HCT116 (cell line): ENCODE measurements at regions not wholly inside any gene's neighbourhood (a gene's known extent, or its start where the extent isn't known, plus 50 kb on each side); places are given as distances from the start of the nearest gene placed in this dataset.

Experiments
- ATAC-seq: fragments of 200-7000 bp; cut with Tn5 transposase; 2 replicates; pipeline ENCODE4 v1.9.1; 2020; ENCODE audit warnings: mild to moderate bottlenecking, moderate library complexity
- BruUV-seq: library from RNA; stranded (reverse); fragments of 400-500 nt; replicated peaks from 2 replicates; lab custom pipeline; 2021; lab: Mats Ljungman, UMichigan
- CTCF ChIA-PET: fragments of 300-600 bp; sonication (Branson Sonifier 250); formaldehyde crosslinking; loops from one replicate; lab custom pipeline; 2021; ENCODE audit warnings: antibody characterized with exemption; lab: Charles Lee
- POLR2A ChIA-PET: fragments of 300-600, 350-600 bp; sonication (Branson Sonifier 250); formaldehyde crosslinking; loops from one replicate; lab custom pipeline; 2021; ENCODE audit warnings: antibody characterized with exemption; lab: Charles Lee
- RAD21 ChIA-PET, 2 experiments: fragments of 300-600 bp; sonication (Branson Sonifier 250); formaldehyde crosslinking; loops; one replicate each; lab custom pipeline; 2023; ENCODE audit warnings: low total read pairs in 2 of 2; ENCODE audit not compliant: uncharacterized antibody in 2 of 2, unreplicated experiment in 2 of 2, low non-redundant PET in 1 of 2; lab: Charles Lee
- DNase-seq: peaks from one replicate; pipeline ENCODE4 v3.0.0-alpha.2; 2010; ENCODE audit warnings: low read depth, low spot score
- H2AFZ ChIP-seq: fragments of 200-600 bp; shearing (Covaris generic), sonication (generic); 2 replicates; pipeline ENCODE4 v1.6.1; 2017; ENCODE audit warnings: low read depth, mixed run types, mixed read lengths, antibody characterized with exemption, low read length; ENCODE audit not compliant: poor library complexity, severe bottlenecking
- H3K27ac ChIP-seq: 2 replicates; pipeline ENCODE4 v1.5.1; 2012; ENCODE audit warnings: low read depth, low read length
- H3K27me3 ChIP-seq: fragments of 200-600 bp; sonication (generic); 2 replicates; pipeline ENCODE4 v1.6.1; 2016; ENCODE audit warnings: mixed run types, low read length, mixed read lengths; ENCODE audit not compliant: insufficient read depth
- H3K36me3 ChIP-seq, 2 experiments: fragments of 200-500 bp in 1 of 2; fragments of 200-600 bp in 1 of 2; sonication (Bioruptor generic) in 1 of 2; sonication (generic) in 1 of 2; 2 replicates each; pipeline versions ENCODE4 v1.5.1 to v1.6.1; 2014 to 2016; ENCODE audit warnings: low read length in 2 of 2, inconsistent platforms in 1 of 2, mixed read lengths in 1 of 2, mixed run types in 1 of 2; ENCODE audit not compliant: insufficient read depth in 2 of 2, control insufficient read depth in 1 of 2
- H3K4me1 ChIP-seq, 2 experiments: fragments of 200-600 bp in 1 of 2; sonication (generic) in 1 of 2; 2 replicates each; pipeline versions ENCODE4 v1.5.1 to v1.6.1; 2012 to 2017; ENCODE audit warnings: low read length in 2 of 2, inconsistent platforms in 1 of 2, mild to moderate bottlenecking in 1 of 2, mixed read lengths in 1 of 2, mixed run types in 1 of 2, moderate library complexity in 1 of 2; ENCODE audit not compliant: insufficient read depth in 2 of 2, control insufficient read depth in 1 of 2
- H3K4me2 ChIP-seq: fragments of 200-600 bp; sonication (generic); 2 replicates; pipeline ENCODE4 v1.6.1; 2017; ENCODE audit warnings: mixed run types, low read length, mixed read lengths
- H3K4me3 ChIP-seq, 2 experiments: fragments of 200-600 bp in 1 of 2; sonication (generic) in 1 of 2; replicated peaks in 1 of 2; 2 replicates each; pipeline ENCODE4 v1.5.1; 2011 to 2016; ENCODE audit warnings: low read length in 2 of 2, control low read depth in 1 of 2, low read depth in 1 of 2, mild to moderate bottlenecking in 1 of 2, mixed read lengths in 1 of 2, mixed run types in 1 of 2
- H3K79me2 ChIP-seq: fragments of 200-600 bp; sonication (generic); 2 replicates; pipeline ENCODE4 v1.6.1; 2017; ENCODE audit warnings: mild to moderate bottlenecking, mixed run types, low read length, moderate library complexity, mixed read lengths; ENCODE audit not compliant: insufficient read depth
- H3K9ac ChIP-seq: fragments of 200-600 bp; sonication (generic); 2 replicates; pipeline ENCODE4 v1.6.1; 2016; ENCODE audit warnings: low read length, mixed read lengths
- H3K9me2 ChIP-seq: fragments of 200-600 bp; sonication (generic), shearing (Covaris generic); 2 replicates; pipeline ENCODE4 v1.6.1; 2017; ENCODE audit warnings: mixed run types, mild to moderate bottlenecking, moderate library complexity; ENCODE audit not compliant: insufficient read depth
- H3K9me3 ChIP-seq, 2 experiments: fragments of 200-500 bp in 1 of 2; fragments of 200-600 bp in 1 of 2; sonication (Bioruptor generic) in 1 of 2; sonication (generic) in 1 of 2; 2 replicates each; pipeline ENCODE4 v1.6.1; 2014 to 2017; ENCODE audit warnings: low read length in 2 of 2, mixed read lengths in 2 of 2, inconsistent platforms in 1 of 2, low read depth in 1 of 2, mild to moderate bottlenecking in 1 of 2, mixed run types in 1 of 2, moderate library complexity in 1 of 2; ENCODE audit not compliant: control insufficient read depth in 1 of 2, insufficient read depth in 1 of 2
- H4K20me1 ChIP-seq: fragments of 200-600 bp; sonication (generic), shearing (Covaris generic); 2 replicates; pipeline ENCODE4 v1.6.1; 2017; ENCODE audit warnings: mixed run types, mild to moderate bottlenecking, moderate library complexity; ENCODE audit not compliant: insufficient read depth
- CBX3 ChIP-seq: IDR thresholded peaks from 2 replicates; pipeline ENCODE4 v1.6.1; 2012; ENCODE audit warnings: low read depth
- CEBPB ChIP-seq: IDR thresholded peaks from 2 replicates; pipeline ENCODE4 v1.6.1; 2012; ENCODE audit warnings: low read depth
- EGR1 ChIP-seq: IDR thresholded peaks from 2 replicates; pipeline ENCODE4 v1.6.1; 2012; ENCODE audit warnings: low read depth
- EZH2 ChIP-seq: fragments of 200-600 bp; sonication (generic); IDR thresholded peaks from 2 replicates; pipeline ENCODE4 v1.6.1; 2017; ENCODE audit warnings: antibody characterized with exemption, mixed run types
- FOSL1 ChIP-seq: IDR thresholded peaks from 2 replicates; pipeline ENCODE4 v1.6.1; 2012; ENCODE audit warnings: low read depth
- JUND ChIP-seq: IDR thresholded peaks from 2 replicates; pipeline ENCODE4 v1.6.1; 2012
- POLR2A ChIP-seq: IDR thresholded peaks from 2 replicates; pipeline ENCODE4 v1.7.0; 2011; ENCODE audit warnings: borderline replicate concordance; ENCODE audit not compliant: insufficient read depth, insufficient read length; ENCODE audit errors: extremely low read depth
- POLR2AphosphoS5 ChIP-seq: IDR thresholded peaks from 2 replicates; pipeline ENCODE4 v1.6.1; 2011; ENCODE audit warnings: mild to moderate bottlenecking, low read depth, low read length, moderate library complexity
- RAD21 ChIP-seq: IDR thresholded peaks from 2 replicates; pipeline ENCODE4 v1.6.1; 2012; ENCODE audit warnings: low read depth, mild to moderate bottlenecking
- SIN3A ChIP-seq: IDR thresholded peaks from 2 replicates; pipeline ENCODE4 v1.6.1; 2012; ENCODE audit warnings: low read depth
- SP1 ChIP-seq: IDR thresholded peaks from 2 replicates; pipeline ENCODE4 v1.6.1; 2012; ENCODE audit warnings: low read depth
- SRF ChIP-seq: IDR thresholded peaks from 2 replicates; pipeline ENCODE4 v1.6.1; 2012; ENCODE audit warnings: low read depth
- YY1 ChIP-seq: IDR thresholded peaks from 2 replicates; pipeline ENCODE4 v1.6.1; 2011; ENCODE audit warnings: low read length, low read depth, moderate library complexity, mild to moderate bottlenecking; ENCODE audit not compliant: insufficient replicate concordance; ENCODE audit errors: extremely low read depth
- ZFX ChIP-seq: fragments of 450-650 bp; IDR thresholded peaks from 2 replicates; pipeline ENCODE4 v1.6.1; 2017
- ZNF274 ChIP-seq: fragments of 200-500 bp; sonication (Bioruptor generic); IDR thresholded peaks from 2 replicates; pipeline ENCODE4 v1.6.1; 2014; ENCODE audit warnings: mild to moderate bottlenecking, low read depth, low read length, inconsistent platforms
- intact Hi-C: fragments of 100-400 bp; cut with micrococcal nuclease; formaldehyde crosslinking; loops from 2 replicates; pipeline ENCODE4 v1.10.0; 2022
- TF ChIP-seq, protein P1 (sequence below): IDR thresholded peaks from 2 replicates; pipeline ENCODE4 v1.6.1; 2011; ENCODE audit warnings: mild to moderate bottlenecking, low read length, moderate library complexity; ENCODE audit not compliant: insufficient replicate concordance; ENCODE audit errors: extremely low read depth
- TF ChIP-seq, protein P2 (sequence below): IDR thresholded peaks from 2 replicates; pipeline ENCODE4 v1.6.1; 2012; ENCODE audit warnings: low read depth
- TF ChIP-seq, protein P3 (sequence below): IDR thresholded peaks from 2 replicates; pipeline ENCODE4 v1.6.1; 2012
- TF ChIP-seq, protein P4 (sequence below), 3 experiments: fragments of 200-600 bp in 1 of 3; sonication (generic) in 1 of 3; IDR thresholded peaks in 2 of 3; conservative IDR thresholded peaks in 1 of 3; 2 replicates each; pipeline ENCODE4 v1.5.1; 2012 to 2017; ENCODE audit warnings: low read depth in 2 of 3, low read length in 2 of 3, antibody characterized with exemption in 1 of 3, borderline replicate concordance in 1 of 3, control low read depth in 1 of 3, mild to moderate bottlenecking in 1 of 3, mixed read lengths in 1 of 3, mixed run types in 1 of 3, moderate library complexity in 1 of 3; ENCODE audit not compliant: insufficient read depth in 1 of 3
- TF ChIP-seq, protein P5 (sequence below): IDR thresholded peaks from 2 replicates; pipeline ENCODE4 v1.6.1; 2012

DNA sequence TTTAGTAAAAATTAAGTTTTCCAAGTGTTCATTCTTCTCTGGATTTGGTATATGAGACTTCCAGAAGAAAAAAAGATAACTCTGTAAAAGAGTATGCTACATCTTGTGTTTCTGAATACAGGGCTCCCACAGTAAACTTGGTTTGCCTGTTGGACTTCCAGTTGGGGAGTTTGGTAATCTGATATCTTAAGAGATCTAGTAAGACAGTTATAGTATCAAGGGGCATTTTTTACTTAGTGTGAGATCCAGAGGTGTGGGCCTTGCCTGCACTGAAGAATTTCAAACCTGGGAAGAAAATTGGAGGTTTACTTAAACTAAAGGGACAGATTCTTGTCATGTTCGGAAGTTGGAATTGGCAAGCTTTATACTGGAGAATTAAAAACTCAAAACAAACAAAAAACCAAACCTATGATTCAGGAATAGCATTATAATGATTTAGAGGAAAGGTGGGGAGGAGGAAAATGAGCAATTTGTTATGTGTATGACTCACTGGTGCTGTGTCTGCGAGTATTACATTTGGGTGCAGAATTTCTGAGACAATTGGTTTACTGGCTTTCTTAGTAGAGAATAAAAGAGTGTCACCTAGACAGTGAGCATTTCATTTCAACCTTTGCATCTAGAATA lies 58.9 kb upstream of the ULK4 start:
- ChIA-PET POLR2A (no interaction called here), RAD21 (interaction anchor here in 1 of 2 experiments (0.6 kb wide), 1 partner anchor 75 kb away, joined by 3 read pairs; no protein-coding TSS in a partner anchor), CTCF (no interaction called here)
- Histone ChIP-seq H3K9me2 (no peaks in the 10 kb centered on the region), H3K4me3 (peak overlapping the region in 1 of 2 experiments; percentile 12; a peak in 2 of 4 replicates), H2AFZ (no peak overlapping the region), H3K79me2 (peaks cover 94% of the 10 kb centered on the region), H3K4me2 (peak overlapping the region; percentile 60), H4K20me1 (no peaks in the 10 kb centered on the region), H3K27me3 (no peaks in the 10 kb centered on the region), H3K9me3 (no peaks in the 10 kb centered on the region), H3K27ac (peak overlapping the region; percentile 27; the same call in 1 of the 2 replicates), H3K9ac (peak overlapping the region; percentile 23), H3K4me1 (peaks cover 46 to 56% of the 10 kb centered on the region in 2 experiments), H3K36me3 (no peaks in the 10 kb centered on the region)
- intact Hi-C loops: no loop called here
- ATAC-seq (peak; percentile 66), DNase-seq (no peak)
- no TSS peak for BruUV-seq
- TF ChIP-seq SP1: peak; percentile 48
- TF ChIP-seq, protein P1, sequence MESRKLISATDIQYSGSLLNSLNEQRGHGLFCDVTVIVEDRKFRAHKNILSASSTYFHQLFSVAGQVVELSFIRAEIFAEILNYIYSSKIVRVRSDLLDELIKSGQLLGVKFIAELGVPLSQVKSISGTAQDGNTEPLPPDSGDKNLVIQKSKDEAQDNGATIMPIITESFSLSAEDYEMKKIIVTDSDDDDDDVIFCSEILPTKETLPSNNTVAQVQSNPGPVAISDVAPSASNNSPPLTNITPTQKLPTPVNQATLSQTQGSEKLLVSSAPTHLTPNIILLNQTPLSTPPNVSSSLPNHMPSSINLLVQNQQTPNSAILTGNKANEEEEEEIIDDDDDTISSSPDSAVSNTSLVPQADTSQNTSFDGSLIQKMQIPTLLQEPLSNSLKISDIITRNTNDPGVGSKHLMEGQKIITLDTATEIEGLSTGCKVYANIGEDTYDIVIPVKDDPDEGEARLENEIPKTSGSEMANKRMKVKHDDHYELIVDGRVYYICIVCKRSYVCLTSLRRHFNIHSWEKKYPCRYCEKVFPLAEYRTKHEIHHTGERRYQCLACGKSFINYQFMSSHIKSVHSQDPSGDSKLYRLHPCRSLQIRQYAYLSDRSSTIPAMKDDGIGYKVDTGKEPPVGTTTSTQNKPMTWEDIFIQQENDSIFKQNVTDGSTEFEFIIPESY: no peak
- TF ChIP-seq ZFX: no peak
- TF ChIP-seq RAD21: 0 out of 2 replicates have a peak, but pooled peaks have one; percentile 16
- peak; percentile 41; the same call in 1 of the 2 replicates for TF ChIP-seq CBX3
- TF ChIP-seq, protein P2, sequence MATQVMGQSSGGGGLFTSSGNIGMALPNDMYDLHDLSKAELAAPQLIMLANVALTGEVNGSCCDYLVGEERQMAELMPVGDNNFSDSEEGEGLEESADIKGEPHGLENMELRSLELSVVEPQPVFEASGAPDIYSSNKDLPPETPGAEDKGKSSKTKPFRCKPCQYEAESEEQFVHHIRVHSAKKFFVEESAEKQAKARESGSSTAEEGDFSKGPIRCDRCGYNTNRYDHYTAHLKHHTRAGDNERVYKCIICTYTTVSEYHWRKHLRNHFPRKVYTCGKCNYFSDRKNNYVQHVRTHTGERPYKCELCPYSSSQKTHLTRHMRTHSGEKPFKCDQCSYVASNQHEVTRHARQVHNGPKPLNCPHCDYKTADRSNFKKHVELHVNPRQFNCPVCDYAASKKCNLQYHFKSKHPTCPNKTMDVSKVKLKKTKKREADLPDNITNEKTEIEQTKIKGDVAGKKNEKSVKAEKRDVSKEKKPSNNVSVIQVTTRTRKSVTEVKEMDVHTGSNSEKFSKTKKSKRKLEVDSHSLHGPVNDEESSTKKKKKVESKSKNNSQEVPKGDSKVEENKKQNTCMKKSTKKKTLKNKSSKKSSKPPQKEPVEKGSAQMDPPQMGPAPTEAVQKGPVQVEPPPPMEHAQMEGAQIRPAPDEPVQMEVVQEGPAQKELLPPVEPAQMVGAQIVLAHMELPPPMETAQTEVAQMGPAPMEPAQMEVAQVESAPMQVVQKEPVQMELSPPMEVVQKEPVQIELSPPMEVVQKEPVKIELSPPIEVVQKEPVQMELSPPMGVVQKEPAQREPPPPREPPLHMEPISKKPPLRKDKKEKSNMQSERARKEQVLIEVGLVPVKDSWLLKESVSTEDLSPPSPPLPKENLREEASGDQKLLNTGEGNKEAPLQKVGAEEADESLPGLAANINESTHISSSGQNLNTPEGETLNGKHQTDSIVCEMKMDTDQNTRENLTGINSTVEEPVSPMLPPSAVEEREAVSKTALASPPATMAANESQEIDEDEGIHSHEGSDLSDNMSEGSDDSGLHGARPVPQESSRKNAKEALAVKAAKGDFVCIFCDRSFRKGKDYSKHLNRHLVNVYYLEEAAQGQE: no peak
- TF ChIP-seq, protein P3, sequence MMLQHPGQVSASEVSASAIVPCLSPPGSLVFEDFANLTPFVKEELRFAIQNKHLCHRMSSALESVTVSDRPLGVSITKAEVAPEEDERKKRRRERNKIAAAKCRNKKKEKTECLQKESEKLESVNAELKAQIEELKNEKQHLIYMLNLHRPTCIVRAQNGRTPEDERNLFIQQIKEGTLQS: no peak
- no peak for TF ChIP-seq POLR2A
- no peak for TF ChIP-seq SIN3A
- TF ChIP-seq EGR1: no peak
- TF ChIP-seq ZNF274: no peak
- TF ChIP-seq CEBPB: 0 out of 2 replicates have a peak, but pooled peaks have one; percentile 10
- no peak for TF ChIP-seq SRF
- TF ChIP-seq FOSL1: peak; percentile 84
- TF ChIP-seq EZH2: no peak
- TF ChIP-seq, protein P4, sequence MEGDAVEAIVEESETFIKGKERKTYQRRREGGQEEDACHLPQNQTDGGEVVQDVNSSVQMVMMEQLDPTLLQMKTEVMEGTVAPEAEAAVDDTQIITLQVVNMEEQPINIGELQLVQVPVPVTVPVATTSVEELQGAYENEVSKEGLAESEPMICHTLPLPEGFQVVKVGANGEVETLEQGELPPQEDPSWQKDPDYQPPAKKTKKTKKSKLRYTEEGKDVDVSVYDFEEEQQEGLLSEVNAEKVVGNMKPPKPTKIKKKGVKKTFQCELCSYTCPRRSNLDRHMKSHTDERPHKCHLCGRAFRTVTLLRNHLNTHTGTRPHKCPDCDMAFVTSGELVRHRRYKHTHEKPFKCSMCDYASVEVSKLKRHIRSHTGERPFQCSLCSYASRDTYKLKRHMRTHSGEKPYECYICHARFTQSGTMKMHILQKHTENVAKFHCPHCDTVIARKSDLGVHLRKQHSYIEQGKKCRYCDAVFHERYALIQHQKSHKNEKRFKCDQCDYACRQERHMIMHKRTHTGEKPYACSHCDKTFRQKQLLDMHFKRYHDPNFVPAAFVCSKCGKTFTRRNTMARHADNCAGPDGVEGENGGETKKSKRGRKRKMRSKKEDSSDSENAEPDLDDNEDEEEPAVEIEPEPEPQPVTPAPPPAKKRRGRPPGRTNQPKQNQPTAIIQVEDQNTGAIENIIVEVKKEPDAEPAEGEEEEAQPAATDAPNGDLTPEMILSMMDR (IDR thresholded peaks at IDR 0.05 in 2 of 3, conservative IDR thresholded peaks at IDR 0.05 in 1 of 3; ENCODE audit: borderline replicate concordance in 1 of 3, insufficient read depth in 1 of 3, low read depth in 2 of 3, low read length in 2 of 3): no peak
- no peak for TF ChIP-seq POLR2AphosphoS5
- peak; percentile 72 for TF ChIP-seq JUND
- TF ChIP-seq YY1: no peak
- TF ChIP-seq, protein P5, sequence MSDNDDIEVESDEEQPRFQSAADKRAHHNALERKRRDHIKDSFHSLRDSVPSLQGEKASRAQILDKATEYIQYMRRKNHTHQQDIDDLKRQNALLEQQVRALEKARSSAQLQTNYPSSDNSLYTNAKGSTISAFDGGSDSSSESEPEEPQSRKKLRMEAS: no peak
